Epithelial cell of proximal tubule (primary cell): ENCODE measurements at regions not wholly inside any gene's neighbourhood (a gene's known extent, or its start where the extent isn't known, plus 50 kb on each side); places are given as distances from the start of the nearest gene placed in this dataset.

Experiments used
- DNase-seq: peaks from one replicate; pipeline ENCODE4 v3.0.0-alpha.2; 2011; ENCODE audit warnings: low read depth
- H3K4me3 ChIP-seq: 2 replicates; pipeline ENCODE4 v1.5.1; 2011; ENCODE audit warnings: low read depth, mild to moderate bottlenecking, low read length
- CTCF ChIP-seq: conservative IDR thresholded peaks from 2 replicates; pipeline ENCODE4 v1.5.1; 2012; ENCODE audit warnings: low read depth, mild to moderate bottlenecking, low read length

GRCh38 chr2:222074674-222075073 is 224.1 kb downstream of the PAX3 start:
- no peak for DNase-seq
- H3K4me3 ChIP-seq: no peak overlapping the region
- no peak for TF ChIP-seq CTCF

DNA sequence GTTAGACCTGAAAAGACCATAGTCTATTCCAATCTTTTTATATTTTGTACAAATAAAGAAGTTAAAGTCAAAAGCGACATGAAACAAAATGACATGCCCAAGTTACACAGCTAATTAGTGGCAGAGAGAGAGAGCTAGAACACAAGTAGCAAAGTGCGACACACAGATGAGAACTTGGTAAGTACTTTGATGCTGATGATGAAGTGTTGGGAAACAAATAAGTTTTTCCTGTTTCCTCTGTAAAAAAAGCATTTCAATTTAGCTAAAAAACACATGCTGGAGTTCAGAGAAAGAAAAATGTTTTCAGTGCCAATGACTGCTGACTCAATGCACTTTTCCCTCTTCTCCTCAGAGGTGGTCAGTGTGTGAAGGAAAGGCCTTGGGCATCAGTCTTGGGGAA is 226.9 kb downstream of the PAX3 start:
- DNase-seq: no peak
- no peak overlapping the region for H3K4me3 ChIP-seq
- TF ChIP-seq CTCF: no peak

- no peak for DNase-seq
- no peak overlapping the region for H3K4me3 ChIP-seq
- no peak for TF ChIP-seq CTCF
Observed at GRCh38 chr2:222064286-222064685, 234.5 kb downstream of the PAX3 start.

- no peak for TF ChIP-seq CTCF
- no peak for DNase-seq
- H3K4me3 ChIP-seq: no peak overlapping the region
Observed at GRCh38 chr2:222058819-222059445, 239.9 kb downstream of the PAX3 start.

- DNase-seq: no peak
- H3K4me3 ChIP-seq: no peak overlapping the region
- peak; percentile 67 for TF ChIP-seq CTCF
Observed at GRCh38 chr2:222057347-222058073, 241.3 kb downstream of the PAX3 start.

GRCh38 chr2:222055328-222055727 is 243.5 kb downstream of the PAX3 start:
- H3K4me3 ChIP-seq: no peak overlapping the region
- no peak for DNase-seq
- TF ChIP-seq CTCF: no peak

- no peak for TF ChIP-seq CTCF
- no peak for DNase-seq
Observed at GRCh38 chr2:222054813-222055212, 244.0 kb downstream of the PAX3 start.

More at GRCh38 chr2:222054813-222055212, 244.0 kb downstream of the PAX3 start:
- no peak overlapping the region for H3K4me3 ChIP-seq
